Neural crest cell (in vitro differentiated cells): ENCODE measurements at regions not wholly inside any gene's neighbourhood (a gene's known extent, or its start where the extent isn't known, plus 50 kb on each side); places are given as distances from the start of the nearest gene placed in this dataset.
"Not testable (repeated sequence)": the region's sequence is repeated elsewhere in the genome, so short reads cannot be mapped to it uniquely, and the experiment has no call there.

Experiments used
- DNase-seq: peaks from one replicate; pipeline ENCODE4 v3.0.0; 2021; ENCODE audit warnings: low read depth, mixed read lengths, low spot score
- H3K27ac Mint-ChIP-seq: one replicate; pipeline ENCODE4 v1.8.0; 2021; ENCODE audit warnings: mild to moderate bottlenecking, mixed read lengths; ENCODE audit not compliant: unreplicated experiment
- H3K27me3 Mint-ChIP-seq: 2 replicates; pipeline ENCODE4 v1.8.0; 2021; ENCODE audit warnings: low read depth, mild to moderate bottlenecking, mixed read lengths
- H3K36me3 Mint-ChIP-seq: 2 replicates; pipeline ENCODE4 v1.8.0; 2021; ENCODE audit warnings: low read depth, mild to moderate bottlenecking, mixed read lengths
- H3K4me1 Mint-ChIP-seq: 2 replicates; pipeline ENCODE4 v1.8.0; 2021; ENCODE audit warnings: mixed read lengths
- H3K4me3 Mint-ChIP-seq: one replicate; pipeline ENCODE4 v1.8.0; 2021; ENCODE audit warnings: mild to moderate bottlenecking, mixed read lengths
- H3K9me3 Mint-ChIP-seq: 2 replicates; pipeline ENCODE4 v1.8.0; 2021; ENCODE audit warnings: mixed read lengths
- TF ChIP-seq, protein P1 (sequence below): fragments of 200-600 bp; sonication (generic); conservative IDR thresholded peaks from 2 replicates; pipeline ENCODE4 v1.5.0; 2021; ENCODE audit warnings: antibody characterized with exemption, mild to moderate bottlenecking

DNA sequence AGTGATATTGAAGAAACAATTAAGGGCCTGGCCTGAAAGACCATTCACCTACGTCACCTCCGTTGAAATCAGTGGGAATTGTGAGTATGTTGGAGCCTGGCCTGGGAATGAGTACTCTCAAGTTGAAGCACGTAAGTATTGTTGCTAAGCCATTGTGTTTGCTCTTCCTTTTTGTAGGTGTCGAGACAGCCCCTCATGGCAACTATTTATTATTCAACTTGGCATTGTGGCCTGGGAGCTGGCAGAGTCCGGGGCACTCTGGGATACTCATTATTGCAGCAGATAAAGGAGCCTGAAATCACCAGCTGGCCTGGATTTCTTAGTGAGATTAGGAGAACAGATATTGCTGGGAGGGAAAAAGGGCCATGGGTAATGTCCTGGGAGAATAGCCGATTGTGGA lies 147.4 kb downstream of the C12orf75 start:
- Mint-ChIP-seq H3K27ac (no peak overlapping the region), H3K4me1 (peaks cover 40% of the 10 kb centered on the region), H3K36me3 (no peaks in the 10 kb centered on the region), H3K27me3 (no peaks in the 10 kb centered on the region), H3K9me3 (peaks cover 3% of the 10 kb centered on the region), H3K4me3 (no peak overlapping the region)
- TF ChIP-seq, protein P1, sequence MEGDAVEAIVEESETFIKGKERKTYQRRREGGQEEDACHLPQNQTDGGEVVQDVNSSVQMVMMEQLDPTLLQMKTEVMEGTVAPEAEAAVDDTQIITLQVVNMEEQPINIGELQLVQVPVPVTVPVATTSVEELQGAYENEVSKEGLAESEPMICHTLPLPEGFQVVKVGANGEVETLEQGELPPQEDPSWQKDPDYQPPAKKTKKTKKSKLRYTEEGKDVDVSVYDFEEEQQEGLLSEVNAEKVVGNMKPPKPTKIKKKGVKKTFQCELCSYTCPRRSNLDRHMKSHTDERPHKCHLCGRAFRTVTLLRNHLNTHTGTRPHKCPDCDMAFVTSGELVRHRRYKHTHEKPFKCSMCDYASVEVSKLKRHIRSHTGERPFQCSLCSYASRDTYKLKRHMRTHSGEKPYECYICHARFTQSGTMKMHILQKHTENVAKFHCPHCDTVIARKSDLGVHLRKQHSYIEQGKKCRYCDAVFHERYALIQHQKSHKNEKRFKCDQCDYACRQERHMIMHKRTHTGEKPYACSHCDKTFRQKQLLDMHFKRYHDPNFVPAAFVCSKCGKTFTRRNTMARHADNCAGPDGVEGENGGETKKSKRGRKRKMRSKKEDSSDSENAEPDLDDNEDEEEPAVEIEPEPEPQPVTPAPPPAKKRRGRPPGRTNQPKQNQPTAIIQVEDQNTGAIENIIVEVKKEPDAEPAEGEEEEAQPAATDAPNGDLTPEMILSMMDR = no peak
- DNase-seq = no peak

DNA sequence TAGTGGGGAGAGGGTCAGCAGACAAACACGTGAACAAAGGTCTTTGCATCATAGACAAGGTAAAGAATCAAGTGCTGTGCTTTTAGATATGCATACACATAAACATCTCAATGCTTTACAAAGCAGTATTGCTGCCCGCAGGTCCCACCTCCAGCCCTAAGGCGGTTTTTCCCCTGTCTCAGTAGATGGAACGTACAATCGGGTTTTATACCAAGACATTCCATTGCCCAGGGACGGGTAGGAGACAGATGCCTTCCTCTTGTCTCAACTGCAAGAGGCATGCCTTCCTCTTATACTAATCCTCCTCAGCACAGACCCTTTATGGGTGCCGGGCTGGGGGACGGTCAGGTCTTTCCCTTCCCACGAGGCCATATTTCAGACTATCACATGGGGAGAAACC lies 148.3 kb downstream of the C12orf75 start:
- not testable (repeated sequence) for DNase-seq, H3K36me3 Mint-ChIP-seq, H3K4me3 Mint-ChIP-seq, H3K9me3 Mint-ChIP-seq, H3K27me3 Mint-ChIP-seq, H3K27ac Mint-ChIP-seq
- peaks cover 49% of the 10 kb centered on the region for H3K4me1 Mint-ChIP-seq

DNA sequence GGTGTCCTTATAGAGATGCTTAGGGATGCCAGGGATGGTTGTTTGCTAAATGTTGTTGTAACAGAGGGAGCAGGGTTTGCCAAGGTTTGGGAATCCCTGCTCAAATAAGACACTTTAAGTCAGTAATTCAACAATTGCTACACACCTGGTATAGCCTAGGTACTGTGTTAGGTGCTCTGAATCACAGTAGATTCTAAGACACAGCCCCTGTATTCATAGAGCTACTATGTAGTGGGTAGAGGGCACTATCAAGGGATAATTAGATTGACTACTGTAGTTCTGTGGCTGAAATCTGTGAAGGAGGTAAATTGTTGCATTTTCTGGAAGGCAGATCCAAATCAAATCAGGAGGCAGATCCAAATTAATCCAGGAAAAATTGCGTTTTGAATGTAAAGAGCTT lies 149.2 kb downstream of the C12orf75 start:
- Mint-ChIP-seq H3K27ac (no peak overlapping the region), H3K4me3 (no peak overlapping the region), H3K9me3 (peaks cover 3% of the 10 kb centered on the region)

DNA sequence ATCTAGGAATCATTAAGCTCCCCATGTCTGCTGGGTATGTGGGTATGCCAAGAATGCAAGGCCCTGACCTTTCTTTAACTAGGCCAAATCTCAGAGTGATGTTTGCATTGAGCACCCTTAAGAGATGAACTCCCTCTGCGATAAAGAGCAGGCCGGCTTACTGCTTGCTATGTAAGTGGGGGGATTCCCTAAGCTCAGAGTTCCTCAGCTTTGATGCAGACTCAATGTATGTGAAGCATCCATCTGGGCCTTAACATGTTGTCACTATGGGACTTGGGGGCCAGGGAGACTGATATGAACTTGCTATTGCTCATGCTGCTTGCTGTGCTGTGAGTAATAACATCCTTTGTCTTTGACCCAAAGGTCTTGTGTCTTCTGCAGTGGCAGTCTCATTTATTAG lies 149.7 kb downstream of the C12orf75 start:
- Mint-ChIP-seq H3K27me3 (no peaks in the 10 kb centered on the region), H3K9me3 (peaks cover 3% of the 10 kb centered on the region), H3K27ac (no peak overlapping the region), H3K4me3 (no peak overlapping the region), H3K4me1 (peaks cover 53% of the 10 kb centered on the region), H3K36me3 (no peaks in the 10 kb centered on the region)
- TF ChIP-seq, protein P1 = no peak
- DNase-seq = no peak

More for the DNA sequence above, 149.2 kb downstream of the C12orf75 start:
- H3K27me3 Mint-ChIP-seq = no peaks in the 10 kb centered on the region
- TF ChIP-seq, protein P1 = no peak
- DNase-seq = no peak
- no peaks in the 10 kb centered on the region for H3K36me3 Mint-ChIP-seq
- H3K4me1 Mint-ChIP-seq = peaks cover 53% of the 10 kb centered on the region

DNA sequence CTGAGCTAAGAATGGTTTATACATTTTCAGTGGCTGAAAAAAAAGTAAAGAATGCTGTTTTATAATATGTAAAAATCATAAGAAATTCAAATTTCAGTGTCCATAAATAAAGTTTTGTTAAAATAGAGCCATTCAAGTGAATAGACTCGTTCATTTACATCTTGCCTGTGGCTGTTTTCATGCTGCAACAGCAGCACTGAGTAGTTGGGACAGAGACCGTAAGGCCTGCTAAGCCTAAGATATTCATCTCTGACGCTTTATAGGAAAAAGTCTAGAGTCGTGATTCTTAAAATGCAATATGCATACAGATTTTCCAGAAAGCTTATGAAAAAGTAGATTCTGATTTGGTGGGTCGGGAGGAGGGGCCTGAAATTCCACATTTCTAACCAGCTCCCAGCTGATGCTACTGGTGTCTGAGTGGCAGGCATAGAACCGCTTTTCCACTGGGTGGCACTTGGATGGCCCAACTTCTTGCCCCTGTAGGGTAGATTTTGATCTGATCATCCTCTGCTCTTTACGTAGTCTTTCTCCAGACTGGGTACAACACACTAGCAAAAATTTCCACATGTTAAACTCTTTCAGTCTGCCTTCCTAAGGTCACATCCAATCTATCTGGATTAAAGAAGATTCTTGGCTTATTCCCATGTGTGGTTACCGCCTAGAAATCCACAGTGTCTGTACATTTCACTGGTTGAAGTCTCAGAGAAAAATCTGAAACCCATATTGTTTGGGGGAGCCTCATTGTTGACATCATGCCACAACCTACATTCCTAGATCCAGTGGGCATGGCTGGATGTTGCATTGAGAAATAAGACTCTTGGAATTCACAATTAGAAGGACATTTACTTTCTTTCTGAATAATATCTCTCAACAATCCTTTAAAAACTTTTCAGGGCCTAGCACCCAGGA lies 151.2 kb downstream of the C12orf75 start:
- TF ChIP-seq, protein P1 = no peak
- no peak for DNase-seq
- Mint-ChIP-seq H3K4me1 (peaks cover 53% of the 10 kb centered on the region), H3K9me3 (no peaks in the 10 kb centered on the region), H3K4me3 (no peak overlapping the region), H3K36me3 (no peaks in the 10 kb centered on the region), H3K27ac (no peak overlapping the region), H3K27me3 (no peaks in the 10 kb centered on the region)

DNA sequence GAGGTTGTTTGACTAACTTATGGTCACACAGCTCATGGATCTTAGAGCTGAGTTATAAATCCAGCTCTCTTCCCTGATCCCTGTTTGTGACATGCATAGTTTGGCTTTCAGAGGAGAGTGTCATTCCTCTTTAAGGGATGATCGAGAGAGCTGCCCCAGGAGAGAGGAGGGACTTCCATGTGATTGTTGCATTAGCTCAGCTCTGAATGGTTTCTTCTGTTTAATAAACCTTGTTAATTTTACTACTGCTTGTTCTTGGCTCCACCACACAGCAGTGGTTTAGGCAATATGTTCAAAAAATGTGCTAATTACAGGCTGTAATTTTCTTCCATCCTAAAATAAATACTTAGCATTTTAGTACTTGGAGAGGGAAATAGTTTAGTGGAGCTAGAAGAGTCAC lies 152.5 kb downstream of the C12orf75 start:
- DNase-seq = no peak
- H3K9me3 Mint-ChIP-seq = no peaks in the 10 kb centered on the region
- no peak overlapping the region for H3K27ac Mint-ChIP-seq
- no peak overlapping the region for H3K4me3 Mint-ChIP-seq
- TF ChIP-seq, protein P1 = no peak
- H3K27me3 Mint-ChIP-seq = no peaks in the 10 kb centered on the region
- no peaks in the 10 kb centered on the region for H3K36me3 Mint-ChIP-seq
- H3K4me1 Mint-ChIP-seq = peaks cover 52% of the 10 kb centered on the region
